SK-N-SH (cell line): ENCODE measurements at regions not wholly inside any gene's neighbourhood (a gene's known extent, or its start where the extent isn't known, plus 50 kb on each side); places are given as distances from the start of the nearest gene placed in this dataset.

ENCODE experiments used
- CTCF ChIA-PET: fragments of 300-600, 350-600 bp; formaldehyde crosslinking; extraction: SDS; loops from one replicate; lab custom pipeline; 2021; lab: Yijun Ruan, JAX
- POLR2A ChIA-PET: fragments of 350-600 bp; sonication (Branson Sonifier 250); formaldehyde crosslinking; extraction: SDS; loops from one replicate; lab custom pipeline; 2020; ENCODE audit warnings: antibody characterized with exemption, inconsistent platforms; lab: Yijun Ruan, JAX
- DNase-seq: peaks from one replicate; pipeline ENCODE4 v3.0.0; 2012
- H2AFZ ChIP-seq: fragments of 200-600 bp; sonication (generic); 2 replicates; pipeline ENCODE4 v1.8.1; 2016; ENCODE audit warnings: antibody characterized with exemption, mild to moderate bottlenecking, low read depth
- H3F3A ChIP-seq: fragments of 200-600 bp; sonication (generic); replicated peaks from 2 replicates; pipeline ENCODE3; 2016; ENCODE audit warnings: antibody characterized with exemption, mild to moderate bottlenecking; ENCODE audit not compliant: insufficient read depth
- H3K27ac ChIP-seq, 2 experiments: fragments of 200-500 bp in 1 of 2; fragments of 200-600 bp in 1 of 2; sonication (Bioruptor generic) in 1 of 2; sonication (generic), shearing (Covaris generic) in 1 of 2; 2 replicates each; pipeline versions ENCODE4 v1.5.1 to v1.6.1; 2014 to 2016; ENCODE audit warnings: low read depth in 2 of 2, inconsistent platforms in 1 of 2, low read length in 1 of 2, mild to moderate bottlenecking in 1 of 2, mixed read lengths in 1 of 2
- H3K27me3 ChIP-seq: fragments of 200-600 bp; sonication (generic), shearing (Covaris generic); 2 replicates; pipeline ENCODE4 v1.6.1; 2016; ENCODE audit warnings: mixed run types; ENCODE audit not compliant: insufficient read depth
- H3K36me3 ChIP-seq, 2 experiments: fragments of 200-500 bp in 1 of 2; fragments of 200-600 bp in 1 of 2; sonication (Bioruptor generic) in 1 of 2; sonication (generic) in 1 of 2; replicated peaks in 1 of 2; 2 replicates each; pipeline versions ENCODE3 to v1.5.1; 2014 to 2016; ENCODE audit warnings: low read length in 1 of 2, mild to moderate bottlenecking in 1 of 2; ENCODE audit not compliant: insufficient read depth in 2 of 2, control insufficient read depth in 1 of 2
- H3K4me1 ChIP-seq, 2 experiments: fragments of 200-500 bp in 1 of 2; fragments of 200-600 bp in 1 of 2; sonication (Bioruptor generic) in 1 of 2; sonication (generic), shearing (Covaris generic) in 1 of 2; 2 replicates each; pipeline versions ENCODE4 v1.5.1 to v1.6.1; 2014 to 2016; ENCODE audit warnings: low read depth in 1 of 2, low read length in 1 of 2, mixed run types in 1 of 2; ENCODE audit not compliant: insufficient read depth in 2 of 2, control insufficient read depth in 1 of 2
- H3K4me2 ChIP-seq: fragments of 200-600 bp; sonication (generic), shearing (Covaris generic); 2 replicates; pipeline ENCODE4 v1.6.1; 2017; ENCODE audit warnings: mixed run types
- H3K4me3 ChIP-seq, 2 experiments: fragments of 200-500 bp in 1 of 2; fragments of 200-600 bp in 1 of 2; sonication (Bioruptor generic) in 1 of 2; sonication (generic), shearing (Covaris generic) in 1 of 2; 2 replicates each; pipeline versions ENCODE4 v1.5.1 to v1.8.1; 2014 to 2016; ENCODE audit warnings: low read depth in 2 of 2, inconsistent platforms in 1 of 2, low read length in 1 of 2, mild to moderate bottlenecking in 1 of 2, mixed read lengths in 1 of 2, moderate library complexity in 1 of 2
- H3K79me2 ChIP-seq: fragments of 200-600 bp; sonication (generic); 2 replicates; pipeline ENCODE4 v1.8.1; 2017; ENCODE audit warnings: mild to moderate bottlenecking; ENCODE audit not compliant: insufficient read depth
- H3K9ac ChIP-seq: fragments of 200-600 bp; sonication (generic); 2 replicates; pipeline ENCODE4 v1.6.1; 2017; ENCODE audit warnings: mixed run types
- H3K9me2 ChIP-seq: fragments of 200-600 bp; sonication (generic); 2 replicates; pipeline ENCODE4 v1.6.1; 2017; ENCODE audit warnings: mixed run types
- H3K9me3 ChIP-seq: fragments of 200-600 bp; sonication (generic); 2 replicates; pipeline ENCODE4 v1.6.1; 2017; ENCODE audit warnings: mixed run types, mild to moderate bottlenecking, moderate library complexity
- H4K20me1 ChIP-seq: fragments of 200-600 bp; sonication (generic); 2 replicates; pipeline ENCODE4 v1.6.1; 2017; ENCODE audit warnings: mild to moderate bottlenecking, mixed run types; ENCODE audit not compliant: insufficient read depth
- CHD2 ChIP-seq: fragments of 150-350 bp; IDR thresholded peaks from 2 replicates; pipeline ENCODE4 v1.6.1; 2018; ENCODE audit warnings: low read length; ENCODE audit not compliant: partially characterized antibody
- CTCF ChIP-seq: fragments of 200-600 bp; sonication (generic); IDR thresholded peaks from 2 replicates; pipeline ENCODE4 v1.6.1; 2017; ENCODE audit warnings: antibody characterized with exemption, mild to moderate bottlenecking, moderate library complexity
- EP300 ChIP-seq, 2 experiments: IDR thresholded peaks; 2 replicates each; pipeline versions ENCODE4 v1.4.0 to v1.6.1; 2012; ENCODE audit warnings: borderline replicate concordance in 1 of 2, low read depth in 1 of 2, low read length in 1 of 2
- EZH2phosphoT487 ChIP-seq: fragments of 200-600 bp; sonication (generic); IDR thresholded peaks from 2 replicates; pipeline ENCODE4 v1.6.1; 2017; ENCODE audit warnings: low read depth, mixed run types, mild to moderate bottlenecking, antibody characterized with exemption, moderate library complexity, borderline replicate concordance
- FOSL2 ChIP-seq: IDR thresholded peaks from 2 replicates; pipeline ENCODE4 v1.4.0; 2012; ENCODE audit warnings: low read depth, mild to moderate bottlenecking, moderate library complexity, borderline replicate concordance
- FOXJ3 ChIP-seq: sonication (generic); formaldehyde crosslinking; IDR thresholded peaks from 2 replicates; pipeline ENCODE4 v1.5.1; 2020; ENCODE audit warnings: mild to moderate bottlenecking, missing genetic modification reagents
- FOXM1 ChIP-seq: IDR thresholded peaks from 2 replicates; pipeline ENCODE4 v1.4.0; 2012; ENCODE audit warnings: low read depth, mild to moderate bottlenecking
- GABPA ChIP-seq: IDR thresholded peaks from 2 replicates; pipeline ENCODE4 v1.4.0; 2012; ENCODE audit warnings: low read depth, mild to moderate bottlenecking
- GATA2 ChIP-seq: sonication (generic); formaldehyde crosslinking; IDR thresholded peaks from 2 replicates; pipeline ENCODE4 v1.5.0; 2020; ENCODE audit warnings: mild to moderate bottlenecking, missing genetic modification reagents
- IRF3 ChIP-seq: fragments of 150-350 bp; IDR thresholded peaks from 2 replicates; pipeline ENCODE4 v1.6.1; 2016; ENCODE audit warnings: mild to moderate bottlenecking, low read depth, low read length
- JUND ChIP-seq: IDR thresholded peaks from 2 replicates; pipeline ENCODE4 v1.4.0; 2012
- MEF2A ChIP-seq: IDR thresholded peaks from 2 replicates; pipeline ENCODE4 v1.4.0; 2012; ENCODE audit warnings: low read depth, borderline replicate concordance
- NFIC ChIP-seq: IDR thresholded peaks from 2 replicates; pipeline ENCODE4 v1.4.0; 2012; ENCODE audit warnings: borderline replicate concordance
- PBX3 ChIP-seq: IDR thresholded peaks from 2 replicates; pipeline ENCODE4; 2012
- POLR2AphosphoS5 ChIP-seq: IDR thresholded peaks from 2 replicates; pipeline ENCODE4 v1.6.1; 2012; ENCODE audit warnings: low read depth, low read length
- TAF1 ChIP-seq: IDR thresholded peaks from 2 replicates; pipeline ENCODE4 v1.6.1; 2012; ENCODE audit warnings: low read depth, mild to moderate bottlenecking, low read length, moderate library complexity, borderline replicate concordance
- TEAD4 ChIP-seq: IDR thresholded peaks from 2 replicates; pipeline ENCODE4 v1.4.0; 2012; ENCODE audit warnings: mild to moderate bottlenecking, borderline replicate concordance; ENCODE audit not compliant: insufficient read depth
- USF1 ChIP-seq: IDR thresholded peaks from 2 replicates; pipeline ENCODE4 v1.4.0; 2012; ENCODE audit warnings: low read depth, borderline replicate concordance
- USF2 ChIP-seq: fragments of 150-350 bp; IDR thresholded peaks from 2 replicates; pipeline ENCODE4 v1.6.1; 2017; ENCODE audit warnings: antibody characterized with exemption, low read length, low read depth, borderline replicate concordance
- ZBTB33 ChIP-seq: IDR thresholded peaks from 2 replicates; pipeline ENCODE4 v1.4.0; 2012; ENCODE audit warnings: low read depth, borderline replicate concordance
- WGBS: methylation state at CpG from one replicate; pipeline ENCODE4 v1.1.6; 2017; ENCODE audit warnings: low lambda C conversion rate; 5-methylcytosine and 5-hydroxymethylcytosine counted together

GRCh38 chr1:188888386-188888785, 1589.3 kb downstream of the BRINP3 start (continued):
- TF ChIP-seq USF2, result no peak
- no peak for TF ChIP-seq GATA2 (CRISPR knock-in tag)
- no peak for TF ChIP-seq POLR2AphosphoS5
- peak; percentile 72; the same call in 1 of the 2 replicates for TF ChIP-seq FOSL2
- TF ChIP-seq IRF3, result no peak
- TF ChIP-seq EP300 (IDR thresholded peaks at IDR 0.05; ENCODE audit: borderline replicate concordance in 1 of 2, low read depth in 1 of 2, low read length in 1 of 2), result peak in 1 of 2 experiments; percentile 49; a peak in 2 of 4 replicates
- TF ChIP-seq EZH2phosphoT487, result no peak
- peak; percentile 71 for TF ChIP-seq JUND
- TF ChIP-seq MEF2A, result 0 out of 2 replicates have a peak, but pooled peaks have one; percentile 5
- peak; percentile 41 for TF ChIP-seq NFIC
- TF ChIP-seq CHD2, result no peak
- peak; percentile 75 for TF ChIP-seq PBX3
- TF ChIP-seq GABPA, result no peak
- TF ChIP-seq ZBTB33, result peak; percentile 52; the same call in 1 of the 2 replicates

- peaks cover 4% of the 10 kb centered on the region; the same call in 1 of the 2 replicates for H3K9me2 ChIP-seq
- no peak overlapping the region for H3K4me2 ChIP-seq
- no peak overlapping the region for H3K27ac ChIP-seq
- POLR2A ChIA-PET, result no interaction called here
- no peaks in the 10 kb centered on the region for H3K79me2 ChIP-seq
- DNase-seq, result no peak
- no peaks in the 10 kb centered on the region for H3K4me1 ChIP-seq
- H3K9ac ChIP-seq, result no peak overlapping the region
- no peak overlapping the region for H3K4me3 ChIP-seq
- 91% methylated on average over 7 of the region's 7 CpGs for WGBS
- TF ChIP-seq USF1 (no peak), CTCF (no peak), EZH2phosphoT487 (no peak), TEAD4 (no peak), MEF2A (no peak), FOXJ3 (CRISPR knock-in tag) (no peak), FOXM1 (no peak), TAF1 (no peak), ZBTB33 (no peak)
- no peaks in the 10 kb centered on the region for H3K36me3 ChIP-seq
- CTCF ChIA-PET, result no interaction called here
- no peaks in the 10 kb centered on the region for H3K27me3 ChIP-seq
- no peaks in the 10 kb centered on the region for H3K9me3 ChIP-seq
- H2AFZ ChIP-seq, result no peak overlapping the region
- H4K20me1 ChIP-seq, result no peaks in the 10 kb centered on the region
- no peaks in the 10 kb centered on the region for H3F3A ChIP-seq
Measured at GRCh38 chr1:188889166-188889565, 1588.5 kb downstream of the BRINP3 start.
